ENCODE measurements at regions not wholly inside any gene's neighbourhood (a gene's known extent, or its start where the extent isn't known, plus 50 kb on each side); places are given as distances from the start of the nearest gene placed in this dataset.
"Not testable (repeated sequence)": the region's sequence is repeated elsewhere in the genome, so short reads cannot be mapped to it uniquely, and the experiment has no call there.

GRCh38 chr2:109727929-109728447 lies 66.1 kb upstream of the RGPD5 start:
- no peak for TF ChIP-seq CTCF (conservative IDR thresholded peaks at IDR 0.05; ENCODE audit: low read length)
- DNase-seq (ENCODE audit: low read depth), result no peak
- no peak overlapping the region for H3K4me3 ChIP-seq (ENCODE audit: low read length)

GRCh38 chr2:109733746-109734145 lies 60.4 kb upstream of the RGPD5 start:
- H3K4me3 ChIP-seq (ENCODE audit: low read length); DNase-seq (ENCODE audit: low read depth): not testable (repeated sequence)

GRCh38 chr2:109736177-109736827 lies 57.8 kb upstream of the RGPD5 start:
- H3K4me3 ChIP-seq (ENCODE audit: low read length), result no peak overlapping the region; the same call in 1 of the 2 replicates
- TF ChIP-seq CTCF (conservative IDR thresholded peaks at IDR 0.05; ENCODE audit: low read length), result peak; percentile 79
- peak; percentile 66 for DNase-seq (ENCODE audit: low read depth)
